K562 (cell line): ENCODE measurements at regions not wholly inside any gene's neighbourhood (a gene's known extent, or its start where the extent isn't known, plus 50 kb on each side); places are given as distances from the start of the nearest gene placed in this dataset.

Experiments used
- ATAC-seq: fragments of 200-7000 bp; cut with Tn5 transposase; 3 replicates; pipeline ENCODE4 v1.9.1; 2020; ENCODE audit warnings: moderate library complexity
- BruUV-seq: library from RNA; stranded (reverse); fragments of 400-500 nt; replicated peaks from 2 replicates; lab custom pipeline; 2021; lab: Mats Ljungman, UMichigan
- CTCF ChIA-PET: fragments of 300-600 bp; formaldehyde crosslinking; extraction: SDS; loops from one replicate; lab custom pipeline; 2021; ENCODE audit warnings: low intra/inter-chr PET ratio; lab: Yijun Ruan, JAX
- POLR2A ChIA-PET: fragments of 300-600, 350-650 bp; sonication (Branson Sonifier 250); formaldehyde crosslinking; extraction: SDS; loops from one replicate; lab custom pipeline; 2021; ENCODE audit warnings: antibody characterized with exemption, inconsistent platforms; lab: Yijun Ruan, JAX
- DNase-seq, 4 experiments: peaks; one replicate each; pipeline versions ENCODE4 v3.0.0 to v3.0.0-alpha.2; 2011 to 2018; ENCODE audit warnings: low spot score in 3 of 4, mixed read lengths in 3 of 4; ENCODE audit errors: extremely low read depth in 1 of 4
- FAIRE-seq: peaks from 2 replicates; lab custom pipeline; 2011; peaks lifted over from hg19 to GRCh38; lab: Jason Lieb, UNC
- H2AFZ ChIP-seq: 2 replicates; pipeline ENCODE4 v1.6.0; 2011; ENCODE audit warnings: low read depth, low read length, control low read depth, inconsistent platforms
- H3K27ac ChIP-seq: fragments of 200-600 bp; 3 replicates; pipeline ENCODE4 v1.8.0; 2011; ENCODE audit warnings: low read depth, mild to moderate bottlenecking, control low read depth, inconsistent platforms, low read length, moderate library complexity, mixed read lengths; ENCODE audit errors: extremely low read depth
- H3K27me3 ChIP-seq, 2 experiments: fragments of 300-600 bp in 1 of 2; 2 replicates in 1 of 2; 3 replicates in 1 of 2; pipeline versions ENCODE4 v1.6.0 to v1.8.0; 2011; ENCODE audit warnings: inconsistent platforms in 2 of 2, low read length in 2 of 2, mild to moderate bottlenecking in 1 of 2, mixed read lengths in 1 of 2, moderate library complexity in 1 of 2; ENCODE audit not compliant: control insufficient read depth in 2 of 2, insufficient read depth in 2 of 2
- H3K36me3 ChIP-seq: fragments of 300-600 bp; 3 replicates; pipeline ENCODE4 v1.8.0; 2011; ENCODE audit warnings: mild to moderate bottlenecking, low read length, inconsistent platforms; ENCODE audit not compliant: control insufficient read depth, insufficient read depth
- H3K4me1 ChIP-seq, 2 experiments: fragments of 200-600 bp in 1 of 2; replicated peaks in 1 of 2; 2 replicates in 1 of 2; 3 replicates in 1 of 2; pipeline versions ENCODE4 v1.5.1 to v1.8.0; 2011; ENCODE audit warnings: inconsistent platforms in 2 of 2, low read length in 2 of 2, mild to moderate bottlenecking in 1 of 2, mixed read lengths in 1 of 2, moderate library complexity in 1 of 2; ENCODE audit not compliant: control insufficient read depth in 2 of 2, insufficient read depth in 2 of 2
- H3K4me2 ChIP-seq: 2 replicates; pipeline ENCODE4 v1.6.1; 2011; ENCODE audit warnings: low read length, control low read depth, inconsistent platforms, mixed read lengths; ENCODE audit not compliant: insufficient read depth
- H3K4me3 ChIP-seq: fragments of 200-600 bp; sonication (generic), shearing (Covaris generic); 2 replicates; pipeline ENCODE4 v1.5.1; 2016; ENCODE audit warnings: control low read depth, inconsistent platforms
- H3K79me2 ChIP-seq: fragments of 200-600 bp; 3 replicates; pipeline ENCODE4 v1.8.0; 2011; ENCODE audit warnings: low read length, inconsistent platforms; ENCODE audit not compliant: control insufficient read depth, insufficient read depth
- H3K9ac ChIP-seq, 2 experiments: 2 replicates each; pipeline versions ENCODE4 v1.6.0 to v1.6.1; 2011; ENCODE audit warnings: low read depth in 2 of 2, low read length in 2 of 2, control low read depth in 1 of 2, inconsistent platforms in 1 of 2, mild to moderate bottlenecking in 1 of 2, mixed read lengths in 1 of 2; ENCODE audit not compliant: insufficient read depth in 1 of 2
- H3K9me1 ChIP-seq: one replicate; pipeline ENCODE4 v1.6.0; 2011; ENCODE audit warnings: inconsistent platforms, mild to moderate bottlenecking, low read length, moderate library complexity; ENCODE audit not compliant: control insufficient read depth, insufficient read depth
- H3K9me3 ChIP-seq: replicated peaks from 2 replicates; pipeline ENCODE4 v1.5.1; 2011; ENCODE audit warnings: low read depth, low read length, inconsistent platforms; ENCODE audit not compliant: control insufficient read depth, insufficient read depth
- H4K20me1 ChIP-seq: replicated peaks from 2 replicates; pipeline ENCODE4 v1.6.1; 2011; ENCODE audit warnings: low read length, inconsistent platforms, mixed read lengths; ENCODE audit not compliant: control insufficient read depth, insufficient read depth
- CLOCK ChIP-seq: fragments of 250-450 bp; sonication (Bioruptor Pico); IDR thresholded peaks from 2 replicates; pipeline ENCODE4 v1.4.0; 2020; ENCODE audit warnings: mild to moderate bottlenecking, moderate library complexity, borderline replicate concordance
- MEF2A ChIP-seq: IDR thresholded peaks from 2 replicates; pipeline ENCODE4 v1.6.1; 2011; ENCODE audit warnings: low read depth, mild to moderate bottlenecking, low read length, moderate library complexity; ENCODE audit not compliant: control insufficient read depth
- WGBS: fragments of 100-300 bp; shearing (Covaris generic); methylation state at CpG from one replicate; pipeline ENCODE4 v1.1.6; 2016; ENCODE audit warnings: low coverage, mixed read lengths; ENCODE audit not compliant: insufficient coverage; ENCODE audit errors: missing lambda C conversion rate; 5-methylcytosine and 5-hydroxymethylcytosine counted together
- in situ Hi-C: fragments of 300-500 bp; cut with MboI; formaldehyde crosslinking; loops from 4 replicates; pipeline ENCODE4 v1.15.0; 2018; ENCODE audit warnings: inconsistent platforms, mixed read lengths
- intact Hi-C: fragments of 100-400 bp; cut with micrococcal nuclease; formaldehyde crosslinking; loops from 2 replicates; pipeline ENCODE4 v1.14.2; 2022

GRCh38 chr12:13318231-13319015, 121.9 kb downstream of the EMP1 start:
- no peak for FAIRE-seq
- ChIA-PET CTCF (no interaction called here), POLR2A (no interaction called here)
- intact Hi-C loops, result no loop called here
- in situ Hi-C loops, result no loop called here
- no peak overlapping the region for H2AFZ ChIP-seq
- no peak for ATAC-seq
- H3K4me1 ChIP-seq, result no peaks in the 10 kb centered on the region
- no peak for DNase-seq
- no peaks in the 10 kb centered on the region for H3K9me3 ChIP-seq
- no peak for TF ChIP-seq CLOCK (CRISPR knock-in tag)
- TF ChIP-seq MEF2A, result no peak
- TF ChIP-seq, all 486 proteins: peak for 0
- no TSS peak for BruUV-seq
- Histone ChIP-seq H4K20me1 (no peaks in the 10 kb centered on the region), H3K4me3 (no peak overlapping the region), H3K27me3 (no peaks in the 10 kb centered on the region), H3K4me2 (no peak overlapping the region), H3K27ac (no peak overlapping the region), H3K9me1 (no peaks in the 10 kb centered on the region), H3K9ac (no peak overlapping the region), H3K36me3 (no peaks in the 10 kb centered on the region), H3K79me2 (no peaks in the 10 kb centered on the region)
- 0% methylated on average over 3 of the region's 3 CpGs for WGBS
